ENCODE measurements at regions not wholly inside any gene's neighbourhood (a gene's known extent, or its start where the extent isn't known, plus 50 kb on each side); places are given as distances from the start of the nearest gene placed in this dataset.

DNA sequence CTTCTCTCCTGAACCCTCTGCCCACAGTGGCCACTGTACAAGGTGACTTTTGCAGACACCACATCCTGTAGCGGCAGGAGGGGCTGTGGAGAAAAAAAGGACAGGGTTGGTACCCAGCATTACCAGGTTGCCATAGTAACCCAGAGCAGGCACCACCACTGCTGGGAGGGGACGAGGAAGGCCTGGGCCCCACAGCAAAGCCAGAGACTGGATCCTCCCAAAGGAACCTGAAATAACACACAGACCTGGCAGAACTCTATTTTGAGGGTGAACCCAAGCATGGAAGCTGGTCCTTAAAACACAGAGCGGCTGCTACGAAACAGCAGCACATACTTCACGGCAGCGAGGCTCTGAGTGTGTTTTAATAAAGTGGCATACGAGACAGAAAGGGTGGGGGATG, 380.6 kb downstream of the CTTN start:
- no peak for DNase-seq

DNA sequence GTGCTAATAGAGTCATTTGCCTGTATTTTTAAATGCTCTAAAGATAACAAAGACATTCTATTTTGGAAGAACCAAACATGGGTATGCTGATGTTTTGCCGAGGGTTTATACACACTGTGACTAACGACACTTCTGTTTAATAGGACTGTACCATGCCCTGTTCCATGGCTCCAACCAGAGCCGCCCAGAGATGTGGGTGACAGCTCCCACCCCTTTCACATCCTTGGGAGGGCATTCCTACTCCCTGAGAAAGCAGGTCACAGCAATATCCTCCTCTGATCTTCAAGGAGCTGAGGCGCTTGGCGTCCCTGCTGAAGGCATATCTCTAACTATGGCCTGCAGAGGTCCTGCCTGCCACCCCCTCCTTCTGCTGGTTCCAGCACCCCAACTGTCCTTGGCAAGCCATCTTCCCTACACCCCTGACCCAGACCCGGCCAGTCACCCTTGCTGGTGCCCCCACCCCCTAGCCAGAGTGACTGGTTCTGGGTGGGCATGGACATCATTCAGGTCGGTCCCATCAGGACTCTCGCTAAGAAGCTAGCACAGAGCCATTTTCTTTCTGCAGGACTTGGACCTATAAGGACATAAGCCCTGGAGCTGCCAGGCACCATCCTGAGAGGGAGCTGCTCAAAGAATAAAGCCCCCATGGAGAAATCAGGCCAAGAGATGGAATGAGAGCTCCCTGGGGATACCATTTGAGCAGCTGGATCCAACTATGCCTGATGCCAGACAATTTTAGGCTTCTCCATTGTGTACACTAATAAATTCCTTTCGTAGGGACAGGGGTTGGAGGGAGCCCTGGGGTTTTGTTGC, 381.3 kb downstream of the CTTN start:
- no peak for DNase-seq

DNA sequence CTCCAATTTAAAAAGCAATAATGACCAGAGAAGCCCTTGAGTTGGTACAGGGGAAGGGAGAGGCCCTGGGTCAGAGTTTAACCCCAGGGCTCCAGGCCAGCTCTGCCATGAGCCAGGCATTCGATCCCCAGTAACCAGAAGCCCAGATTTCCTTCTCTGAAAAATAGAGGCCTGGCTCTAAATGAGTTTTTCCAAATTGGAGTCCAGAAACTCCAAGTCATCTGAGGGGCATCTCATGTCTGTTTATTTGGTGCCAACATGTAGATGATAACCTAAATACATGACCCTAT, 381.9 kb downstream of the CTTN start:
- DNase-seq, result no peak

DNA sequence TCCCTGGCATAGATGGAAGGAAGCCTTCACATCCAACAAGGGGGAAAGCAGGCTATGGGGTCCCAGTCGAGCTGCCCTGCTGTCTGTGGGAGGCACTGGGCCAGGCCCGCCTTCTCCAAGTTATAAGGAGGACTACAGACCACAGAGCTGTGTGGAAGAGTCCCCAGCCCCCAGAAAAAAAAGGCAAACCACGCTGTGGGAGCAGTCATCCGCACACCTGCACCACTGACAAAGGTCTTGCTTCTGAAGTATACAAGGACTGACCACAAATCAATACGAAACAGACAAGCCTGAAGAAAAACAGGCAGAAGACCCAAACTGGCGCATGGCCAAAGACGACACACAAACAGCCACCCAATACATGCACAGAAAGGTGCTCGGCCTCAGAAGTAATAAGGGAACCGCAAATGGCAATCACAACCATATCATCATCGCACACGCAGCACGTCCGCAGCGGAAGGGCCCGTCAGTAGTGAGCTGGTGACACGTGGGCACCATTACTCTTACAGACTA, 384.1 kb downstream of the CTTN start:
- DNase-seq, result no peak

DNA sequence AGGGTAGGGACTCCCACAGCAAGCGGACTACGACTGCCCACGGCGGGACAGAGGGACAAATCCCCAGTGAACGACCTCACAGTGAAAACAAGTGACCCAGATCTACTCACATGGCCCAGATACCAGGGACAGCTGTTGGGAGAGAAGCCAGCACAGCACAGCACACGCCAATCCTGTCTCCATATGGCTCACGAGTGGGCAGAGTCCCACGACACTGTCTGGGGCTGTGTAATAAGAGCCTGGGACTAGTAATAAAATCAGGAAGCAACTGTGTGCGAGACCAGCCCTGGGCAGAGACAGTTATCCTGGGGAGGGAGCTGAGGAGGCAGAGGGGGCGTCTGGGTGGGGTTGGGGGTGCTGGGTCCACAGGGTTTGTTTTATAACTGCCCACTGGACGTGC, 385.0 kb downstream of the CTTN start:
- no peak for DNase-seq

DNA sequence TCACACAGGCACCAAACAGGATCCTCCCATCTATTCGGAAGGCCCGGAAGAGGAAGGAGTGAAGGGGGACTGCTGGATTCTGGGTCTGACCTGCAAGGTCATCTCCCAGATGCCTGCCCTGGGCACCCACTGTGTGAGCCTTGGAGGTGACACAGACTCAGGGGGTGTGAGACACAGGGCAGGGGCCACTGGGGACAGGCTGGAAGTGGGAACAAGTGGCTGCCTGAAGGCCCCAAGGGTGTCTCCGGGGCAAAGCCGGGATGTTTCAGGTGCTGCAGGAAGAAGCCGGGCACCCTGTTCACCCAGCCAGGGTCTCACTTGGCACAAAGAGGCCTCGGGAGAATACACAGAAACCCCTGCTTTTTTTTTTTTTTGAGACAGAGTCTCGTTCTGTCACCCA, 385.5 kb downstream of the CTTN start:
- DNase-seq, result no peak

DNA sequence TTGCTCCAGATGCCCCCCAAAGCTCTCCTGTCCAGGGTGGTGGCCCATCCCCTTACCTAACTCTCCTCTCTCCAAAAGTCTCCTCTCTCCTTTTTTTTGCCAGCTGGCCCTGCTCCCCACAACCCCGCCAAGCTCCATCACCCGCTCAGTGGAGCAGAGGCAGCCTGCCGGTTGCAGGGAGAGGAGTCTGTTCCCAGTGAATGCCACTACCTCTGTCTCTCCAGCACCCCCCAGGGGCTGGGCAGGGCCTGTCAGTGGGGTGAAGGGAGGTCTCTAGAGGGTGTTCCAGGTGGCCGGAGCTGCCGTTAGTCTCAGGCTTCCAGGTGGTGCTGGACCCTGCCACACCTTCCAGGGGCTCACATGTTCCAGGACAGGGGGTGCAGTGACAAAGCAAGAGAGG, 387.0 kb downstream of the CTTN start:
- no peak for DNase-seq

DNA sequence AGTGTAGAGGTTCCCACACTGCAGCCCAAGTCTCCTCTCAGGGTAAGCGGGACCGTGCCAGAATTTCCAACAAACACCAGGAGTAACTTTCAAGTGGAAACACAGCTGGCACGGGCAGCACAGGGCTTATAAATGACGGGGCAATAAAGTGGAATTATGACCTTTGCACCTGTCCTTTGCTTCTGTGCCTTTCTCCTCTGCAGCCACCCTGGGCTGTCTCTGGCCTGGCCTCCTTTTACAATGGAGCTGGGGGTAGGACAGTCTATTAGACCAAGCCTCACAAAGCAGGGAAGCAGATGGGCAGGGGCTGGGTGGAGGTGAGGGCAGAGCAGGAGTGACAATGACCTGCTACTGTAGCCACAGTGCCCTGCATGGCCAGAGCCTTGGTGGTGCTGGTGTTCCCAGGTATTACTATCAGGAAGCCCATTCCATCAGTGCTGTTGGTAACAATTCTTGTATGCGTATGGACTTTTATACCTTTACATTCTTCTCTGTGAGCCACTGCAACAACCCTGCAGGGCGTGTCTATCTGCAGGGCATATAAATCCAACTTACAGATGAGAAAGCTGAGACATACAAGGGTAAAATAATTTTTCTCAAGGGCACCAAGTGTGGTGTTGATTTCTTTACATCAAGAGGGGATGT, 387.8 kb downstream of the CTTN start:
- no peak for DNase-seq

DNA sequence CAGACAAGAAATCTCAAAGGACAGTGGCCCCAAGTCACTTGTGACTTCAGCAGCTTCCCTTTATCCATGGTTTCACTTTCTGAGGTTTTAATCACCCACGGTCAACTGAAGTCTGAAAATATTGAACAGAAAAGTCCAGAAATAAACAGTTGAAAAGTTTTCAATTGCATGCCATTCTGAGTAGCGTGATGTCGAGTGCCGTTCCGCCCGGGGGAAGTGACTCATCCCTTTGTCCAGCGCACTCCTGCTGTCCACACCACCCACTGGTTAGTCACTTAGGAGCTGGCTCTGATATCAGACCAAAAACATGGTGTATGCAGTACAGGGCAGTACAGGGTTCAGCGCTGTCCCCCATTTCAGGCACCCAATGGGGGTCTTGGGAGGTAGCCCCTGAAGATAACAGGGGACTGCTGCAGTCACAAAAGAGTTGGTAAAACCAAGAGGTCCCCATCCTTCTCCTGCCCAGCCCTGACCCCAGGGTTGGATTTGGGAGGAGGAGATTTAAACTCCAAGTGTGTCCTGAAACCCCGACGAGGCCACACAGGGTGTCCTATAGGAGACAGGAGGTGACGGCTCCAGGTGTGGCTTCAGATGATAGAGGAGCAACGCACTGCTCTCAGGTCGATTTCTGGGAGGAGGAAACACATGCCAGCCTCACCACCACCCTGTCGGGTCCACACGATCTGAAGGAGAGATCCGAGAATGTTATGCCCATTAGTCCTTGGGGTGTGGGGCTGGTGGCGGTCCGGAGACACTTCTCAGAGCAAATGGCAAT, 390.1 kb downstream of the CTTN start:
- DNase-seq, result no peak

DNA sequence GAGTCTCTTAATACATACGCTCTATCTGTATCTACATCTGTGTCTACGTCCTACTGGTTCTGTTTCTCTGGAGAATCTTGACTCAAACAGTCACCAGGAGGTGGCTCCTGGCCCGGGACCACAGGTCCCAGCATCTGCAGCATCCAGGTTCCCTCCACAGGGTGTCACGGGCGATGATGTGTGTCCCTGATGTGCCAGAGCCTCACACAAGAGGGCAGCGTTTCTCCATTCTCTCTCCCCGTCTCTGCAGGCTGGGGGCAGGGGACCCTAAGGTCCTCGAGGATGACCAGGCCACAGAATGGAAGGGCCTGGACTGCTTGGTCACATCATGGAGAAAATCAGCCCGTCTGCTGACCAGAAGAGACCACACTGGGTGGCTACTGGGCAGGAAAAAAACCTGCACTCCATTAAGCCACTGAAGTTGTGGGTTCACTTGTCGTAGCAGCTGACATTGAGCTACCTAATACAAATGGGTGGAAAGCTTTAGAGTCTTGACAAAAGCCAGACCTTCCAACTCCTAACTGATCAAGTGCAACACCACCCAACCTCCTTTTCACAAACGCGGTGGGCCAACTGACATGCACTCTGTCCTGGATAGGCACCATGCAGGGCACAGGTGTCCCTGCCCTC, 392.5 kb downstream of the CTTN start:
- DNase-seq, result no peak

DNA sequence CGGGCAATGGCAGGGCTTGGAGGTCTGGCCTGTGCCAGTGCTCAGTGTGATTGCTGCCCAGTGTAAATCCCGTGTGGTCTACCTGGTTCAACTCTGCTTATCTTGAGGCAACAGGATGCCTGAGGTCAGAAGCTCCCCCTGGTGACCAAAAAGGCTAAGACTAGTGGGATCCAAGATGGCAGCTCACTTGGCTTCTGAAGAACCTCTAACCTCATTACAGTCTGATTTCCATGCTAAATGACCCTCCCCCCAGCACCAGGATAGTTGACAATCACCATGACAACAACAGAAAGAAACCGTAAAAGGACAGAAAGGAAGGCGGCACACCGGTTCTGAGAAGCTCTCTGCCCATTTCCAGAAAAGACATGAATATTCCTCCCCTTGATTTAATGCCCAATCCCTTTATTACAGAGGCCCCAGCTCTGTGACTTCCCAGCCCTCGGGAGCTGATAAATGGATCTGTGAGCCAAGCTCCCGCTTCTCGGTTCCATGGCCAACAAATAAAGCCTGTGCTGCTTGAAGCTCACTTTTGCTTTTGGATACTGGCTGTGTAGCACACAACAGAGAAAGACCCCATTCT, 398.4 kb downstream of the CTTN start:
- no peak for DNase-seq

DNA sequence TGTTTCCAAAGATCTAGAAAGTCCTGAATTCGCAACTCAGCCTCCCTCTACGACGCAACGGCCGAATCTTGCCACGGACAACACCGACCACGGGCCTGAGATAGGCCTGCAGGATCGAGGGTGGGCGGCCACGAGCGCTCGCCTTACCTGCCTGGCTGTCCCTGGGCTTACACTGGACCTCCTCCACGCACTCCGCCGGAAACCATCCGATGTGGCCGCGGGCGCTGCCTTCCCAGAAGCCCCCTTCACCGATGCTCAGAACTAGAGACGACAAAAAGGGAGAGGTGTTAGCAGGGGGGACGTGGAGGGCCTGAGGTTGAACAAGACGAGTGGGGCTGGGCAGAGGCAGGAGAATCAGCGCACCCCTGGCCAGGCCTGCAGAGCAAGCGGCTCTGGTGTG, 400.0 kb downstream of the CTTN start:
- no peak for DNase-seq

DNA sequence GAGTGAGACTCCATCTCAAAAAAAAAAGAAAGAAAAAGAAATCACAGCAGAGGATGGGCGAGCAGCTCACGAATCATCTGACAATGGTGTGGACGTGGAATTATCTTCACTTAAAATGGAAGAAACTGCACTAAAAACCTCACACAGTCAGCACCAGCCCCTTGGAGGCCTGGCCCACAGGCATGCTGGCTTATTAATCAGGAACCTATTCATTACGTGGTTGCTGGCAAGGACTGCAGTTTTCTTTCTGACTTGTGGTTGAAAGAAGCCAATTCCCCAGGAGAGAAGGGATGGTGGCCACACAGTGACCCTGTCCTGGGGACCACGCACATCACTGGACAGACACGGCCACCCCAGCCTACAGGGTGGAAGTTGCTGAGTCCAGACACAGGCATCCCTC, 401.1 kb downstream of the CTTN start:
- DNase-seq, result no peak

DNA sequence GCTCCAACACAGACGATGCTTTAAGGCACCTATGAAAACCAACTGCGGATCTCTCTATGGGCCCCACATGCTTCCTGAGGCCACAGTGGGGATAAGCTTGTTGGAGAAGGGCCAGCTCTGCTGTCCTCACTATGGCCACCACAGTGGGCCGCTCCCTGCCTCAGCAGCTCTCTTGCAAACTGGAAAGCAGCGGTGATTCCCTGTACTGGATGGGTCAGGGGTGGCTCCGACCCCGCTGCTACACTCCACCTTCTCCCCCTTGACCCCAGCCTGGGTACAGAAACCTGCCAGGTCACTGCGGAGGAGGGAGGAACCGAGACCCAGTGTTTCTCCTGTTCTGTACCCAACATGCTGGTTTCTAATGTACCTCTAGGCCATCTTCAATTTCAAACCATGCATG, 403.9 kb downstream of the CTTN start:
- DNase-seq, result no peak

DNA sequence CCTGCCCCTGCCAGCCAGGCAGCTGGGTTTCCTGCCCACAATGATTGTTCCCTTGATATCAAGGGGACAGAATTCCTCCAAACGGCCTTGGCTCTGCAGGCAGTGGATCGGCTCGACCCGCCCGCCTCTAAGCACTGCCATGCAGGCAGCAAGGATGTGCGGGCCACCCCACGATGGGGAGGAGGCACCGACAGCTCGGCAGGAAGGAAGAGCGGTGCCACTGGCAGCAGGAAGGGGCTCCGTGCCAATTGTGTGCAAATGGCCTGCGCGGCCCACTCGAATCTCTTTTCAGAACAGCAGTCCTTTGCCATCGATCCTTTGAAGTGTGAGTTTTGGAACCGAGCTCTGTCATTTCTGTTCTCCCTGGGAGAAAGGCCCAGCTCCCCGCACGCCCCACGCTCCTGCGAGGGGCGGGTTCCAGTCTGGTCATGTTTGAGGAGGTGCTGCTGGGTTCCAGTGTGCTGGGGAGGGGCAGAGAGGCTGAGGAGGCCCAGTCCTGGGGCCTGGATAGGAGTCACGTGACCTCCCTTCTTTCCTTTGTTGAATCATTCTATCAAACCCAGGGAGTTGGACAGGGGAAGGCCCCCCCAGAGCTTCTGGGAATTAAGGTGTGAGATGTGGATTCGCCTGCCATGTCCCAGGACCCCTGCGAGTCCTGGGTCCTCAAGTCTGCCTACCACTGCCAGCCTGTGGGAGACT, 406.0 kb downstream of the CTTN start:
- no peak for DNase-seq

DNA sequence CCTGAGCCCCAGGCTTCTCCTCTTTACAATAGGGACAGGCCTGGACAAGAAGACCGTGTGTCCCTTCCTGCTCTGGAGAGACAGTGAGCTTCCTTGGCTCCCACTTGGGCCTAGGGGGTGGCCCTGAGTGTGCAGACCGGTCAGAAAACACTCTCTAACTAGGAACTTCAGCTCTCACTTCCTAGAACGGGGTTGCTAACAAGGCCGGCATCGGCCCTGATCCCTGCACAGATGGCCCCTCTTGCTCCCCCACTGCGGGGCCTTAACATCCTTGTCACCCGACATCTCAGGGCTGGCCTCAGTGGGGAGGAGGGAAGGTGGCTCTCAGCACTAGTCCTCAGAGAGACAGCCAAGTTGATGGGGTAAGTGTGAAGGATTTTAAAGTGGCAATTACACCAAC, 406.9 kb downstream of the CTTN start:
- DNase-seq, result no peak

DNA sequence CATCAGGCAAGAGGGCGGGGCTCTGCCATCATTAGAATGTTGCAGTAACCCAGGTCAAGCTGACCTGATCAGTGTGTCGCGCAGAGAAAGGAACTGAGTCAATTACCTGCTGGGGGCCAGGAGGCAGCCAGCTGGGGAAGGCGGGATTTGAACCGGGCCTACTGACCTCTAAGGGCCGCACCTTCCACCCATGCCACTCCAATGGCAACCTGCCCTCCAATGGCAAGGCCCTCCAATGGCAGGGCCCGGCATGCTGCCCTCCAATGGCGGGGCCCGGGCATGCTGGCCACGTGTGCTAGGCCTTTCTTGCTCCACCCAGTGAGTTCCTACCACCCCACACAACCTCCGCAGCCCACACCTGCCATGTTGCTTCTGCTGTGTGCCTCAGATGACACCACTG, 407.6 kb downstream of the CTTN start:
- no peak for DNase-seq

DNA sequence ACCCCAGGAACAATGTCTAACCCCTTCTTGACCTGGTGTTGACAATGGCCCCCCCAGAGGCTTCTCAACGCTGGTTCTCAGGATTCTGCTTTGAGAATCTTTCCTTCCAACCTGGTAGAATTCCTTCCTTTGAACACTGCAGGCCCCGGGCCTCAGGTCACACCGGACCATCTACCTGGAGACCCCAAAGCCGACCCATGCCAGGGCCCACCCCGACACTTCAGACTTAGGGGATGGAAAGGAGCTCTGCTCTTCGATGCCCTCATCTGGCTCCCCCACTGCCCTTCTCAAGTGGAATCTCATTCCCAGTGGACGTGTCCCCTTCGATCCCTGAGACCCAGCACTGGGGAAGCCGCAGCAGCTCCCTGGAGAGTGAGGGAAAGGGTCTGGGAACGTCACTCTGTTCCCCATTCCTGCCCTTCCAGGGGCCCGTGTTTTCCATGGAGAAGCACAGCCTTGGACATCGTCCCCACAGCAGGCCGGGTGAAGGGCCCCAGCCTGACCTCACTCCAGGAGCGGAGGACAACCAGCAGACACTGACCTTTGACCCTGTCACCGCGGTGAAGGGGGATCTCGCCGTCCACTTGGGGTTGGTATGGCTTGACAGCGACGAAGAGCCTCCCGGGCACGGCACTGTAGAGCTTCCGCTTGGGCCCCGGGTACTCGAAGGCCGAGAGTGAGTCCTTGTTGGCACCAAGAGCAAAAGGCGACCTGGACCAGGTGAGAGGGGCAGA, 408.3 kb downstream of the CTTN start:
- no peak for DNase-seq

DNA sequence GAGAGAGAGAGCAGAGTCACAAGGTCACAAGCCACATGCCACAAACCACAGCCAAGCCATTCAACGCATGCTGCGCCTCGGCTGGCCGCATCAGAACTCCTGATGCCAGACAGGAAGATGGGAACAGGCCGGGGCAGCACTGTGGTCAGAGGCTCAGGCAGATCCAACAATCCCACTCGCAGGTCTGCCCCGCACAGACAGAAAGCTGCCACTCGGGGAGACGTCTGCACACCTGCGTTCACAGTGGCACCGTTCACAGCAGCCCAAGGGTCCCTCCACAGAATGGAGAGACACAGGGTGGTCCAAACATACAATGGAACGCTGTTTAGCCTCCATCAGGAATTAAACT, 408.8 kb downstream of the CTTN start:
- DNase-seq, result no peak

DNA sequence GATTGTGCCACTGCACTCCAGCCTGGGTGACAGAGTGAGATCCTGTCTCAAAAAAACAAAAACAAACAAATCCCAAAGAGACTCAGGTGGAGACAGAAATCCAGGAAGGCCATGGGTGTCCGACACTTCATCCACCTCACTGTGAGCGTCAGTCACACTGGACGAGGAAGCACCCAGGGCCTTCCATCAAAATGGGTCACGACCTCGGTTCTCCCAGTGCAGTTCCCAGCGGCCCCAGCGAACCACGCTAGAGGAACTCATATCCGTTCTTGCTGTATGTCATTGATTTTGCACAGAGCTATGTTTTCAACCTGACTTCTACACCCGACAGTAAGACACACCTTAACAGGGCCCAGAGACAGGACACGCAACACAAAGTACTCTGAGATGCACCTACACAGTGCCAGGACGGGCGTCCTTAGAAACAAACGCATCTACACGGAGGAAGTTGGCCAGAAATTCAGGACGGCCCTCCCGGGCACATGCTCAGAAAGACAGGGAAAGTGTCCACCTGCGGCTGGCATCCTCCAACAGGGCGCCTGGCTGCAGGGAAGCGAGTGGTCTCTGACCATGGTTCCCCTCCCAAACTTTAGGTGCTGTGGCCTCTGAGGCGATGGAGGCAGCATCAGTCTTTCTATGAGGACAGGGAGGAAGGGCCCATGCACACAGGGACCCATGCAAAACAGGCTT, 410.5 kb downstream of the CTTN start:
- DNase-seq, result no peak

DNA sequence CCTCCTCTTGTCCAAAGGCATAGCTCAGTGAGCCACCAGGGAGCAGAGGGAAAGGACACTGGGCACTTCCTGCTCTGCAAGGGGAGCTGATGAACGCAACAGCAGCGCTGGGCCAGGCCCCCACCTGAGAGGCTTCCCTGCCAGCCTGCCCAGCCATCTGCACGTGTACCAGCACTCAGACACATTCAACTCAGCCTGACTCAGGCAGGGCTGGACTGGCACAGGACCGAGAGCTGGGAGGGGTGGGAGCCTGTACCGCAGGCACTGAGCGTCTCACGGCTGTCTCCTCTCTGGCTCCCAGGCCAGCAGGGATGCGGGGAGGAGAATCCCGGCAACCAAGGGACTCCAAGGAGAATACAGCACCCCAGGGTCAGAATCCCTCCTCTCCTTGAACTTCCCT, 411.8 kb downstream of the CTTN start:
- DNase-seq, result no peak

All from activated CD4-positive, alpha-beta T cell treated with anti-CD3 and anti-CD28 coated beads for 48 hours (primary cell).